GM12874 (cell line): ENCODE measurements at regions not wholly inside any gene's neighbourhood (a gene's known extent, or its start where the extent isn't known, plus 50 kb on each side); places are given as distances from the start of the nearest gene placed in this dataset.
A peak's percentile ranks its signal among the peaks of the same experiment; 100 is the strongest.

Source experiments
- TF ChIP-seq, protein P1 (sequence below): IDR thresholded peaks from 2 replicates; pipeline ENCODE4 v1.5.1; 2011; ENCODE audit warnings: low read depth, mild to moderate bottlenecking, control low read depth, low read length, moderate library complexity; ENCODE audit not compliant: insufficient read depth

DNA sequence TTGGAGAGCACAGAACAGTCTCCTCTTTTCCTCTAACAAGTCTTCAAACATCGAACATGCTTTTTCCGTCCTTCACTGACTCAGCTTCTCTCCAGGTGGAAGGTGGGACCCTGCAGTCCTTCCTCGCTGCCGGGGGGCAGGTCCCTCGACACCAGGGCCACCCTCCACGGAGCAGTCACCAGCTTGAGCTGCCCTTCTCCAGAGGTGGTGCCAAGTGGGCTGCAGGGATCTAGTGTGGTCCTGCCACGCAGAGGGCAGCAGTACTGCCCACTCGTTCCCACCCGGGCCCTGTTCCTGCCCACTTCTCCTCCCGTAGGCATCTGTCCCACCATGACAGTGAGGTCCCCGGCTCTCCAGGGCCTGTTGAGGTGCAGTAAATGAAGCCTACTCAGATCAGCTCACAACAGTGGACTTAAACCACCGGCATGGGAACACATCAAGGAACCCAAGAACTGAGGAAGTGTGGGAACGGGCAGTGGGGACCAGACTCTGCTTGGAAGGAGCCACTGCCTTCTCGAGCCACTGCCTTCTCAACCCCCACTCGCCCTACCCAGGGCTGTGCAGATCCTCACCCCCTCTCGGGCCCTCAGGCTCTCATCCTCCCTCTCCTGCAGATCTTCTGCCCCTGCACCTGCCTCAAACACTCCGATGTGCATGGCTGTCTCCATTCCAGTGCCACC is 153.9 kb downstream of the OAT start:
- TF ChIP-seq, protein P1, sequence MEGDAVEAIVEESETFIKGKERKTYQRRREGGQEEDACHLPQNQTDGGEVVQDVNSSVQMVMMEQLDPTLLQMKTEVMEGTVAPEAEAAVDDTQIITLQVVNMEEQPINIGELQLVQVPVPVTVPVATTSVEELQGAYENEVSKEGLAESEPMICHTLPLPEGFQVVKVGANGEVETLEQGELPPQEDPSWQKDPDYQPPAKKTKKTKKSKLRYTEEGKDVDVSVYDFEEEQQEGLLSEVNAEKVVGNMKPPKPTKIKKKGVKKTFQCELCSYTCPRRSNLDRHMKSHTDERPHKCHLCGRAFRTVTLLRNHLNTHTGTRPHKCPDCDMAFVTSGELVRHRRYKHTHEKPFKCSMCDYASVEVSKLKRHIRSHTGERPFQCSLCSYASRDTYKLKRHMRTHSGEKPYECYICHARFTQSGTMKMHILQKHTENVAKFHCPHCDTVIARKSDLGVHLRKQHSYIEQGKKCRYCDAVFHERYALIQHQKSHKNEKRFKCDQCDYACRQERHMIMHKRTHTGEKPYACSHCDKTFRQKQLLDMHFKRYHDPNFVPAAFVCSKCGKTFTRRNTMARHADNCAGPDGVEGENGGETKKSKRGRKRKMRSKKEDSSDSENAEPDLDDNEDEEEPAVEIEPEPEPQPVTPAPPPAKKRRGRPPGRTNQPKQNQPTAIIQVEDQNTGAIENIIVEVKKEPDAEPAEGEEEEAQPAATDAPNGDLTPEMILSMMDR = no peak

DNA sequence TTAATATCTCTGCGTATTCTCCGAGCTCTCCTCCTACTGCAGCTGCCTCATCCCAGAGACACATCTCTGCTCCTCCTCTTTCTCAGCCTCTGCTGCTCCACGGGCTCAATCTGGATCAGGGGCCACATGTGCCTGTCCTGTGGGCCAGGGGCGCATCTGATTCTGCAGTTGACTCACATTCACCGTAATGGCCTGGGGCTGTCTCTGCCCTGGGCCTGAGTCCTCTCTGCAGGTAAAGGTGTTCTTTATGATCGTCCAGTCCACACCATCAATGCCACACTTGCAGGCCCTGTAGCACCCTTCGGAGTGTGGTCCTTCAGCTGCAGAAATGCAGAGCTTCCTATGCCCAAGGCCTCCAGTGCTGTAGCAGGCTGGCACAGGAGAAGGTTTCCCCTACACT is 154.5 kb downstream of the OAT start:
- TF ChIP-seq, protein P1 = no peak

DNA sequence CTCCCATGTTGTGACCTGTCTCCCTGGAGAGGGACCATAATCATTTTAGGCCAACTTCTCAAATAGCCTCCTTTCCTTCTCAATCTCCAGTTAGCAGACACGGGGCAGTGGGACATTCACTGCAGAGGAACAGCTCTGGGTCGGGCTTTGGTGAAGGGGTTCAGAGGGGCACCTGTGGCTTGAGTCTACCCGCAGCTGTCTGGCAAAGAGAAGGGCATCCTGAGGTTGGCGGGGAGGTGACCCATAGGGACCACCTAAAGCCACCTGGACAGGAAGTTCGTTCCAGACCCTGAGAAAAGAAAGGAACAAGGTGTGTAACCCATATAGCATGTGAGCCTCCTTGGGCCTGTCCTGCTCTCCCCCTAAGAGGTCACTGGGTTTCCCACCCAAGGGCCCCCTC is 155.0 kb downstream of the OAT start:
- TF ChIP-seq, protein P1 = no peak

DNA sequence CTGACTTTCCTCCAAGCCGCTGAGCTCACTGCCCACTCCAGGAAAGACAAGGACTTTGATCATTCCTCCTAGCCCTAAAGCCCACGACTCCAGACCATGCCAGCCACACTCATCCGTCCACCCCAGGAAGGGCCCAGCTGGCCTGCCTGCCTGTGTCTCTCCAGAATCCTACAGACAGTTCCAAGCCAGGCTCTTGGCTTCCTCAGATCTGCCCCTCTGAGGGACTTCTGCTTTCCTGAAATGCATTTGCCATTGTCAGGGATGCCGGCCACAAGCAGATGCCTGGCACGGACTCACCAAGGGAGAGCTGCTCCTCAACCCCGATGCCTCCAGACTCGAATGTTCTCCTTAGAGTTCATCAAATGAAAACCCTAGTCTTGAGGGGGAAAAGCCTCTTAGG is 155.8 kb downstream of the OAT start:
- TF ChIP-seq, protein P1 = no peak

DNA sequence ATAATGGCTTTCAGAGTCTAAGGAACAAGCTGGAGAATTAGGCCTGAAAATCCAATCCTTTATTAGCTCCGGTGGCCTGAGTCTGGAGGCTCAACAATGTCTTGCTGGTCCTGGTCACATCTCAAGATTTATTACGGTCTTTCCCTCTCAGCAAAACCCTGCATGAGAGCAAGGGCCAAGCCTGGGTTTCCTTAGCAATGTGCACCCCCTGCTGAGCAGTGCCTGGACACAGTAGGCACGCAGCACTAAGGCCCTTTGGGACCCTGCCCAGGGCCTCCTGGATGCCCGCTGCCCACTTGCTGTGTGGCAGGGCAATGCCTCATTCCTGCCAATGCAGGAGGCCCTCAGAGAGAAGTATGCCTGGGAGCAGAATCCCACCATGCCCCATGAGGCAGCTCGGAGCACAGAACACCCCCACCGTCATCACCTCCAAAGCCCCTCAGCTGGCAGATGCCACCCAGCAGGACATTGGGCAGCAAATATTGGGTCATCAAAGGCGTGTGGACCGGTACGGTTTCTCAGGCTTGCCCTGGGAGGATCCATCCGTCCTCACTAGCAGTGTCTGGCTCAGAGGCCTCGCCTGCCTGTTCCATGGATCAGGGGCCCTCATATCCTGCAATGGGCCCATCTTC is 156.4 kb downstream of the OAT start:
- TF ChIP-seq, protein P1 = no peak

DNA sequence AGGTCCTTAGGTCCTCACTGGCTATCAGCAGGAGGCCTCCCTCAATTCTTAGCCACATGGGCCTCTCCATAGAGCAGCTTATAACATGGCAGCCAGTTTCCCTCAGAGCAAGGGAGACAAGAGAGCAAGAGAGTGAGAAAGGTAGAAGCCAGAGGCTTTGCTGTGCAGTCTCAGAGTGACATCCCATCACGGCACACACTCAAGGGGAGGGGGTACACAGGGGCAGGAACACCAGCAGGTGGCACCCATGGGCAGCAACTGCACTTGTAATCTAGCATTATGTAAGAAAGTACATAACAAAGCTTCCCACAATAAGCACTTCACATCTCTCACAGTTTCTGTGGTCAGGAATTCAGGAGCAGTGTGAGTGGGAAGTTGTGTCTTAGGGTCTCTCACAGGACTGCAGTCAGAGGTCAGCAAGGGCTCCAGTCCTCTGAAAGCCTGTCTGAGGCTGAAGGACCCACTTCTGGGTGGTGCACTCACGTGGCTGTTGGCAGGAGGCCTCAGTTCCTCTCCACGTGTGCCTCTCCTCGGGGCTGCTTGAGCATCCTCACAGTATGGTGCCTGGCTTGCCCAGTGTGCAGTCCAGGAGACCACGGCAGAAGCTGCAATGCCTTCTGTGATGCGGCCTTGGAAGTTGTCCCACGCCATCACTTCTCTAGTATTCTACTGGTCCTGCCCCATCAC is 159.4 kb downstream of the OAT start:
- TF ChIP-seq, protein P1 = peak; percentile 22; the same call in 1 of the 2 replicates

DNA sequence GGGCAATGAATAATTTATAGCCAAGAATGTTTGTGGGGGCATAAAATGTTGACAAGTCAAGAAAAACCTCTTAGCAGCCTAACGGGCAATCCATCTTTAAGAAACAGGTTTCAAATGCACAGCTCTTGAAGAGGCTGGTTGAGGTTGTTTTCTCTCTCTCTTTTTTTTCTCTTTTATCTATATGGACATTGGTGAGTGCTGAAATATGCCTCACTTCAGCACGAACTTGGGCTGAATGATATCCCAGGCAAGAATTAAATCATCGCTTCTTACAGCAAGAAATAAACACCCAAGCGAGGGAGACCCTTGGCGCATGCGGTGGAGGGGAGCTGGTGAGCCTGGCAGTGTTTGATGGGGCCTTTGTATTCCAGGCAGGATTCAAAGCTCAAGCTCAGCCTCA is 160.9 kb downstream of the OAT start:
- TF ChIP-seq, protein P1 = no peak
